NCI-H526 (cell line): ENCODE measurements at regions not wholly inside any gene's neighbourhood (a gene's known extent, or its start where the extent isn't known, plus 50 kb on each side); places are given as distances from the start of the nearest gene placed in this dataset.

ENCODE experiments used
- DNase-seq, 2 experiments: peaks; one replicate each; lab custom pipeline; 2025; lab: John Stamatoyannopoulos, UW

- DNase-seq = peak; percentile 96
Measured at GRCh38 chr7:121620953-121621606, 225.0 kb upstream of the FAM3C start.

GRCh38 chr7:121620206-121620605 lies 224.1 kb upstream of the FAM3C start:
- peak; percentile 78 to 84 for DNase-seq

- no peak for DNase-seq
Measured at GRCh38 chr7:121618182-121618581, 222.1 kb upstream of the FAM3C start.

- DNase-seq = peak; percentile 39 to 49
Measured at GRCh38 chr7:121610243-121610642, 214.1 kb upstream of the FAM3C start.

GRCh38 chr7:121609208-121609607 lies 213.1 kb upstream of the FAM3C start:
- DNase-seq = no peak

GRCh38 chr7:121608785-121609184 lies 212.7 kb upstream of the FAM3C start:
- DNase-seq = peak; percentile 97

GRCh38 chr7:121608183-121608582 lies 212.1 kb upstream of the FAM3C start:
- DNase-seq = peak in 1 of 2 experiments; percentile 44

GRCh38 chr7:121605317-121605680 lies 209.2 kb upstream of the FAM3C start:
- DNase-seq = peak; percentile 57 to 85

GRCh38 chr7:121604627-121605316 lies 208.7 kb upstream of the FAM3C start:
- peak in 1 of 2 experiments; percentile 52 for DNase-seq

GRCh38 chr7:121603886-121604285 lies 207.8 kb upstream of the FAM3C start:
- peak; percentile 56 to 64 for DNase-seq

- DNase-seq = no peak
Measured at GRCh38 chr7:121599887-121600286, 203.8 kb upstream of the FAM3C start.

GRCh38 chr7:121595758-121596696 lies 199.9 kb upstream of the FAM3C start:
- no peak for DNase-seq

- DNase-seq = no peak
Measured at GRCh38 chr7:121591926-121592325, 195.8 kb upstream of the FAM3C start.

- no peak for DNase-seq
Measured at GRCh38 chr7:121587435-121587834, 191.3 kb upstream of the FAM3C start.

- DNase-seq = no peak
Measured at GRCh38 chr7:121582258-121582657, 186.2 kb upstream of the FAM3C start.

- DNase-seq = no peak
Measured at GRCh38 chr7:121579639-121580038, 183.5 kb upstream of the FAM3C start.

- DNase-seq = no peak
Measured at GRCh38 chr7:121578669-121579068, 182.6 kb upstream of the FAM3C start.

- DNase-seq = peak; percentile 73 to 75
Measured at GRCh38 chr7:121576148-121576917, 180.2 kb upstream of the FAM3C start.

- DNase-seq = peak in 1 of 2 experiments; percentile 37
Measured at GRCh38 chr7:121575194-121575765, 179.2 kb upstream of the FAM3C start.

- DNase-seq = no peak
Measured at GRCh38 chr7:121574109-121574508, 178.0 kb upstream of the FAM3C start.

GRCh38 chr7:121572615-121573014 lies 176.5 kb upstream of the FAM3C start:
- no peak for DNase-seq
